Activated naive CD8-positive, alpha-beta T cell treated with anti-CD3 and anti-CD28 coated beads, Interleukin-2, amount 50 U/mL, for 24 hours (primary cell): ENCODE measurements at regions not wholly inside any gene's neighbourhood (a gene's known extent, or its start where the extent isn't known, plus 50 kb on each side); places are given as distances from the start of the nearest gene placed in this dataset.

ENCODE experiments used
- ATAC-seq: fragments of 150-1000 bp; cut with Tn5 transposase; one replicate; pipeline ENCODE4 v1.10.0; 2021
- DNase-seq: peaks from one replicate; pipeline ENCODE4 v3.0.0; 2021
- H3K27ac Mint-ChIP-seq: one replicate; pipeline ENCODE4 v1.8.0; 2021; ENCODE audit warnings: mild to moderate bottlenecking, mixed read lengths
- H3K27me3 Mint-ChIP-seq: one replicate; pipeline ENCODE4 v1.8.0; 2021; ENCODE audit warnings: mixed read lengths
- H3K36me3 Mint-ChIP-seq: one replicate; pipeline ENCODE4 v1.8.0; 2021; ENCODE audit warnings: low read depth, mixed read lengths
- H3K4me1 Mint-ChIP-seq: one replicate; pipeline ENCODE4 v1.8.0; 2021; ENCODE audit warnings: mixed read lengths
- H3K4me3 Mint-ChIP-seq: one replicate; pipeline ENCODE4 v1.8.0; 2021; ENCODE audit warnings: mild to moderate bottlenecking, moderate library complexity, mixed read lengths
- H3K9me3 Mint-ChIP-seq: one replicate; pipeline ENCODE4 v1.8.0; 2021; ENCODE audit warnings: mixed read lengths

- Mint-ChIP-seq H3K4me1 (no peaks in the 10 kb centered on the region), H3K27me3 (peaks cover 1% of the 10 kb centered on the region), H3K36me3 (no peaks in the 10 kb centered on the region), H3K27ac (no peak overlapping the region), H3K4me3 (no peak overlapping the region), H3K9me3 (no peaks in the 10 kb centered on the region)
- DNase-seq = no peak
- ATAC-seq = no peak
These were observed 453.4 kb upstream of the AKR1E2 start for GRCh38 chr10:4372601-4373000.

DNA sequence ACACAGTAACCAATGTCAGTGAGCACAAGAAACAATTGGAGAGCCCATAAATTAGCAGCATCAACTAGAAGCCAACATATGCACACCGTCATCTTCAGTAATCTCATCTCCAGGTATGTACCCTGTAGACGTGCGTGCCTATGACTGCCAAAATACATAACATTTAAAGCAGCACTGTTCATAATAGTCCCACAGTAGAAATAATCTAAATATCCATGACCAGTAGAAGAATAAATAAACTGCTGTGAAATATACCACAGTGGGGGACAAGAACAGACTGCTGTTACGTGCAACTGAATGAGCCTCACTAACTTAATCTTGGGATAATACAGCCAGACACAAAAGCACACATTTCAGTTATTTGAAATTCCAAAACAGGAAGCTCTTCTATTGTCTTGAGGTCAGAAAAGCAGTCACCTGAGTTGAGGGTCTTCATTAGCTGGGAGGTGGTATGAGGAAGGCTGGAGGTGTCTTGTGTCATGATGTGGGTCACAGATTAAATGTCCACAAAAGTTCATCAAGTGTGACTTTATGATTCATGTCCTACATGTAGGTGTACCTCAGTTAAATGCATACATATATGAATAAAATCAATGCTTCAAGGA, 454.2 kb upstream of the AKR1E2 start:
- no peak for DNase-seq

GRCh38 chr10:4370376-4370775, 455.6 kb upstream of the AKR1E2 start:
- no peak for ATAC-seq
- H3K9me3 Mint-ChIP-seq = no peaks in the 10 kb centered on the region
- no peaks in the 10 kb centered on the region for H3K36me3 Mint-ChIP-seq
- no peak overlapping the region for H3K4me3 Mint-ChIP-seq
- DNase-seq = no peak
- no peak overlapping the region for H3K27ac Mint-ChIP-seq
- peaks cover 1% of the 10 kb centered on the region for H3K27me3 Mint-ChIP-seq
- no peaks in the 10 kb centered on the region for H3K4me1 Mint-ChIP-seq

More for the DNA sequence above, 454.2 kb upstream of the AKR1E2 start:
- ATAC-seq = no peak
- no peaks in the 10 kb centered on the region for H3K36me3 Mint-ChIP-seq
- H3K4me3 Mint-ChIP-seq = no peak overlapping the region
- H3K27me3 Mint-ChIP-seq = peaks cover 1% of the 10 kb centered on the region
- no peak overlapping the region for H3K27ac Mint-ChIP-seq
- H3K9me3 Mint-ChIP-seq = no peaks in the 10 kb centered on the region
- H3K4me1 Mint-ChIP-seq = no peaks in the 10 kb centered on the region

- Mint-ChIP-seq H3K9me3 (no peaks in the 10 kb centered on the region), H3K4me3 (no peak overlapping the region), H3K27me3 (peaks cover 7% of the 10 kb centered on the region), H3K27ac (no peak overlapping the region), H3K4me1 (no peaks in the 10 kb centered on the region), H3K36me3 (no peaks in the 10 kb centered on the region)
- DNase-seq (no peak), ATAC-seq (no peak)
These were observed 464.4 kb upstream of the AKR1E2 start for GRCh38 chr10:4361581-4361980.

DNA sequence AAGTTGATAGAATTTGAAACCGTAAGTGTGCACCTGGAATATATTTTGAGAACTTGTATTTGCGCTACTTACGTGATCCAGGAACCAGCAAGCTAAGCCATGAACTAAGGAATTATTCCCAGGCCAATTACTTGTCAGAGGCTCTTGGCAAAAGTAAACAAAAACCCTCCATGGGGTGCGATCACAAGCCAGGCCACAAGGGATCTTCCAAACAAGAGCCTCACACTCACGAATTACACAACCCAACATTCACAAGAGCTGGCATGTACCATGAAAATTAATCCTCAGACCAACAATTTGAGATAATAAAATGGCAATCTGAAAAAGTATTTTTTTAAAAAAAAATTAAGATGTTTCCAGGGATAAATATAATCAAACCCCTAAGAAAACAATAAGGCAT, 467.0 kb upstream of the AKR1E2 start:
- DNase-seq (no peak), ATAC-seq (no peak)
- peaks cover under 1% of the 10 kb centered on the region for H3K4me1 Mint-ChIP-seq
- H3K36me3 Mint-ChIP-seq = no peaks in the 10 kb centered on the region
- no peak overlapping the region for H3K4me3 Mint-ChIP-seq
- H3K27me3 Mint-ChIP-seq = peaks cover 11% of the 10 kb centered on the region
- H3K9me3 Mint-ChIP-seq = no peaks in the 10 kb centered on the region
- no peak overlapping the region for H3K27ac Mint-ChIP-seq

DNA sequence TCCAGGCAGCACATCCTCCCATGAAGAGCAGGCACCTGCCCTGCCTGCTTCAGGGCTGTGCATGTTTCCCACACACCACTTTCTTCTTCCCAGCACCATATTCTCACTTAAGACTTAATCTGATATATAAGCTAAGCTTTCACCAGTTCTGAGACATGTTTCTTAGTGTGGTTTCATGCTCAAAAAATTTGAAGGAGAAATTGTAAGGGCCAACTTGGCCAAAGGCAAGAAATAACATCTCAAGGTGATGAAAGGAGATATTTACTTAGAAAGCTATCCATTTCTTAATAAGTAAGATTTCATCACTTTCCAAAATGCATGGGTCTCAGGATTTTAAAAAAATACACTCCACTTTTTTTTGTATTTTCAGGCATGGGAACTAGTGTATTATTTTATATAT, 468.1 kb upstream of the AKR1E2 start:
- H3K9me3 Mint-ChIP-seq = no peaks in the 10 kb centered on the region
- peaks cover 5% of the 10 kb centered on the region for H3K4me1 Mint-ChIP-seq
- no peaks in the 10 kb centered on the region for H3K36me3 Mint-ChIP-seq
- peaks cover 15% of the 10 kb centered on the region for H3K27me3 Mint-ChIP-seq
- DNase-seq (no peak), ATAC-seq (no peak)
- H3K27ac Mint-ChIP-seq = no peak overlapping the region
- no peak overlapping the region for H3K4me3 Mint-ChIP-seq

DNA sequence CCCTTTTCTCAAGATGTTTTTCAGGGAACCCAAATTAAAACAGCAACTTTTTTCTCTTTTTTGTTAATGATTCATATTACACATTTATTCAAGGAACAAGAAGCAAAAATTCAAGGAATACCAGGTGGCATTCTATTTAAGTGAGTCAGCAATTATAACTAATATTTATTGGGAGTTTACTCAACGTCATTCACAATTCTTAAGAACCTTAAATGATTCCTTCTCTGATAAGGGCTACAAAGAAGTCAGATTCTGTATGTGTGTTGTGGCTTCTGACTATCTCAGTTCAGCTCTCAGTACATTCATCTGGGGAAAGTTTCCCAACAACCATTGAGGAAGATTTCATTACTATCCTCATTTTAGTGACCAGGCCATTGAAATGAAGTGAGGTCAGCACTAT, 470.7 kb upstream of the AKR1E2 start:
- DNase-seq (no peak), ATAC-seq (no peak)
- Mint-ChIP-seq H3K27ac (no peak overlapping the region), H3K4me3 (no peak overlapping the region), H3K4me1 (peaks cover 5% of the 10 kb centered on the region), H3K9me3 (no peaks in the 10 kb centered on the region), H3K27me3 (peaks cover 19% of the 10 kb centered on the region), H3K36me3 (no peaks in the 10 kb centered on the region)

DNA sequence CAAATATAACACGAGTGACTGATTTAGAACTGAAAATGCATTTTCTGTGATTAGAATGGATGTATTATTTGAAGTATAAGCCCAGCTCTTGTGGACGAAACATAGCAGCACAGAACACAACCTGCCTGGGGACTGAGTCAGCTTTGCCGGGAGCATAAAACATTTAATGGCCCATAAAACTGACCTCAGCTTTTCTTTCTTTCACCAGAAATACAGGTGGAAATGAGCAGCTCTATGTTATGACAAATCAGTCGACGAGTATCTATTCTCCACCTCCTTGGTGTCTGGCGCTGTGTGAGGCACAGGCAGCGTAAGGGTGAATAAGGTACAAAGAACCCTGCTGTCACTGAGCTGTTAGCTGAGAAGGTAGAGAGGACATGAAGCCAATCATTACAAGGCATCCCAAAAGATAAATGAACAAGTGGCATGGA, 471.6 kb upstream of the AKR1E2 start:
- no peaks in the 10 kb centered on the region for H3K36me3 Mint-ChIP-seq
- DNase-seq = no peak
- H3K27ac Mint-ChIP-seq = no peak overlapping the region
- no peak for ATAC-seq
- peaks cover 5% of the 10 kb centered on the region for H3K4me1 Mint-ChIP-seq
- H3K9me3 Mint-ChIP-seq = no peaks in the 10 kb centered on the region
- H3K4me3 Mint-ChIP-seq = no peak overlapping the region
- H3K27me3 Mint-ChIP-seq = peaks cover 19% of the 10 kb centered on the region

- Mint-ChIP-seq H3K4me3 (no peak overlapping the region), H3K9me3 (no peaks in the 10 kb centered on the region), H3K4me1 (peaks cover 5% of the 10 kb centered on the region), H3K27me3 (peaks cover 19% of the 10 kb centered on the region), H3K36me3 (no peaks in the 10 kb centered on the region), H3K27ac (no peak overlapping the region)
- DNase-seq = no peak
- no peak for ATAC-seq
These were observed 472.0 kb upstream of the AKR1E2 start for GRCh38 chr10:4353964-4354363.

- Mint-ChIP-seq H3K27me3 (peaks cover 19% of the 10 kb centered on the region), H3K4me1 (peaks cover 5% of the 10 kb centered on the region), H3K27ac (no peak overlapping the region), H3K4me3 (no peak overlapping the region), H3K36me3 (no peaks in the 10 kb centered on the region), H3K9me3 (no peaks in the 10 kb centered on the region)
- ATAC-seq = no peak
- DNase-seq = no peak
These were observed 472.9 kb upstream of the AKR1E2 start for GRCh38 chr10:4353059-4353655.

- H3K27ac Mint-ChIP-seq = no peak overlapping the region
- no peaks in the 10 kb centered on the region for H3K36me3 Mint-ChIP-seq
- no peak overlapping the region for H3K4me3 Mint-ChIP-seq
- H3K27me3 Mint-ChIP-seq = peaks cover 19% of the 10 kb centered on the region
- H3K9me3 Mint-ChIP-seq = no peaks in the 10 kb centered on the region
- peaks cover 5% of the 10 kb centered on the region for H3K4me1 Mint-ChIP-seq
- DNase-seq = no peak
- ATAC-seq = no peak
These were observed 473.5 kb upstream of the AKR1E2 start for GRCh38 chr10:4352414-4352961.

- Mint-ChIP-seq H3K4me1 (peaks cover 5% of the 10 kb centered on the region), H3K9me3 (no peaks in the 10 kb centered on the region)
These were observed 474.1 kb upstream of the AKR1E2 start for GRCh38 chr10:4351723-4352413.

DNA sequence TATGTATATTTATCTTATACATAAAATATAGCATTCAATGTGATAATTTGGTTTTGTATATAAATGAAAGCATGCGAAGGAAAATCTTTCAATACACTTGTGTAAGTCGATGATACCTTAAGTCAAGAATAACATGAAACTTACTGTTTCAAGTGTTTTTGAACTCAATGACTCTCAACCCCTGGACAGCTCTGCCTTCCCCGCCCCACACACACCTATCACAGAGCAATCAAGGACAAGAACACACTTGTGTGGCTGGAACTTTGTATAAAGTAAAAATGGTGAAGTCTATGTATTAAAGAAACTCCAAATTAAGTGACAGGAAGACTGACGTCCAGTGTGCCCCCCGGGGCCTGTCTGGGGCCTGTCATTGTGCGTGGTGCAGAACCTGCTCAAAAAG, 478.6 kb upstream of the AKR1E2 start:
- Mint-ChIP-seq H3K4me1 (peaks cover 22% of the 10 kb centered on the region), H3K27ac (no peak overlapping the region), H3K9me3 (no peaks in the 10 kb centered on the region), H3K4me3 (no peak overlapping the region), H3K27me3 (peaks cover 1% of the 10 kb centered on the region), H3K36me3 (no peaks in the 10 kb centered on the region)
- DNase-seq = no peak
- ATAC-seq = no peak

More at GRCh38 chr10:4351723-4352413, 474.1 kb upstream of the AKR1E2 start:
- no peak for ATAC-seq
- Mint-ChIP-seq H3K36me3 (no peaks in the 10 kb centered on the region), H3K27me3 (peaks cover 15% of the 10 kb centered on the region), H3K4me3 (no peak overlapping the region), H3K27ac (no peak overlapping the region)
- no peak for DNase-seq

DNA sequence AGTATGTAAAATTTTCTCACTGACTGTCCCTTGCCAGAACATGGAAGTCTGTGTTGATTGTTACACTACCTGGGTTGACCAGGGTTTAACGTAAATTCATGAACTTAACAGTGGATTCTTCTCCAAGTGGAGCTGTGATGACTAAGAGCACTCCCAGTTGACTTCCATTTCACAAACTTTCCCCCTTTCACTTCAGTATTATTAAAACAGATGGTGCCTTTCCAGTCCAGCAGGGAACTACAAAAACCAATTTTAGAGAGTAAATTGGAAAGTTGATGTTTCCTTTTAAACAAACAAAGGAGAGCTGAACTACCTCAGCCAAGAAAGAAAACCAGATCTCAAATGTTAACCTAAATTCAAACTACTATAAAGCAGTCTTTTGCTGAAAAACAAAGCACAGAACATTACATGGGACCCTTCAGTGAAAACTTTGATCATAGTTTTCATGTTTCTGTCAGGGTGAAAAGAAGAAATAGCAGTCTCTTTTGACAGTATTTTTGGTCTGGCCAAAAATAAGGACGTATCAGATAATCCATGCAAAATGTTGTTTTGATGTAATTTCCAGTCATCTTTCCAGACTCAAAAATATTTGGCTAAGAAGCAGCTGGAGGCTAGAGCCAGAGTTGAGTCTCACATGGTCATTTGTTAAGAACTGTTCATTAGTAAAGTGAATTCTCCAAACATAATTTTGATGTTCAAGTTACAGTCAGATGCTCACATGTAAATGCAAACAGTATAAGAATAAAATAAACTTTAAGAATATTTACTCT, 479.9 kb upstream of the AKR1E2 start:
- no peak overlapping the region for H3K27ac Mint-ChIP-seq

More for the DNA sequence above, 479.9 kb upstream of the AKR1E2 start:
- peaks cover 4% of the 10 kb centered on the region for H3K9me3 Mint-ChIP-seq
- ATAC-seq = no peak
- no peaks in the 10 kb centered on the region for H3K36me3 Mint-ChIP-seq
- peaks cover 2% of the 10 kb centered on the region for H3K27me3 Mint-ChIP-seq
- no peak for DNase-seq
- H3K4me3 Mint-ChIP-seq = no peak overlapping the region
- H3K4me1 Mint-ChIP-seq = peaks cover 22% of the 10 kb centered on the region
